SU-DHL-6 (cell line): ENCODE measurements at regions not wholly inside any gene's neighbourhood (a gene's known extent, or its start where the extent isn't known, plus 50 kb on each side); places are given as distances from the start of the nearest gene placed in this dataset.

Experiments
- EZH2phosphoT487 ChIP-seq: fragments of 200-600 bp; sonication (generic), shearing (Covaris generic); conservative IDR thresholded peaks from 2 replicates; pipeline ENCODE4 v1.6.1; 2018; ENCODE audit warnings: mild to moderate bottlenecking, antibody characterized with exemption, low read length, moderate library complexity, mixed read lengths
- TF ChIP-seq, protein P1 (sequence below): fragments of 200-600 bp; sonication (generic); IDR thresholded peaks from one replicate; pipeline ENCODE4 v1.5.1; 2017; ENCODE audit warnings: antibody characterized with exemption, mild to moderate bottlenecking, low read length, moderate library complexity; ENCODE audit not compliant: insufficient read depth, poor library complexity, severe bottlenecking

DNA sequence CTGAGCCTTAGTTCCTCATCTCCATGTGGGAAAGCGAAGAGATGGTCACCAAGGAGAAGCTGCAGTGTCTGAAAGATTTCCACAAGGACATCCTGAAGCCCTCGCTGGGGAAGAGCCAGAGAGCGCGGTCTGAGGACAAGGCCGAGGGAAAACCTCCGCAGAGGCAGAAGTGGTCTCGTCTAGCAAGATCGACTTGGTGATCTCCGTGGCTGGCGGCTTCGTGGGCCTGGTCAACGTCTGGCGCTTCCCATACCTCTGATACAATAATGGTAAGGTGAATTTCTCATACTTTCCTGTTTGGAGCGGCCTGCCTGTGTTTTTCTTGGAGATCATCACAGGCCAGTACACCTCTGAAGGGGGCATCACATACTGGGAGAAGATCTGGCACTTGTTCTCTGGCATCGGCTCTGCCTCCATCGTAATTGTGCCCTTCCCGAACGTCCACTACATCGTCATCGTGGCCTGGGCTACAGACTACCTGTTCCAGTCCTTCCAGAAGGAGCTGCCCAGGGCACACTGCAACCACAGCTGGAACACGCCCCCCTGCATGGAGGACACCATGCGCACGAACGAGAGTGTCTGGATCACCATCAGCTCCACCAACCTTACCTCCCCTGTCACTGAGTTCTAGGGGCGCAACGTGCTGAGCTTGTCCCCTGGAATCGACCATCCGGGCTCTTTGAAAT lies 841.1 kb upstream of the TMPRSS15 start:
- TF ChIP-seq, protein P1, sequence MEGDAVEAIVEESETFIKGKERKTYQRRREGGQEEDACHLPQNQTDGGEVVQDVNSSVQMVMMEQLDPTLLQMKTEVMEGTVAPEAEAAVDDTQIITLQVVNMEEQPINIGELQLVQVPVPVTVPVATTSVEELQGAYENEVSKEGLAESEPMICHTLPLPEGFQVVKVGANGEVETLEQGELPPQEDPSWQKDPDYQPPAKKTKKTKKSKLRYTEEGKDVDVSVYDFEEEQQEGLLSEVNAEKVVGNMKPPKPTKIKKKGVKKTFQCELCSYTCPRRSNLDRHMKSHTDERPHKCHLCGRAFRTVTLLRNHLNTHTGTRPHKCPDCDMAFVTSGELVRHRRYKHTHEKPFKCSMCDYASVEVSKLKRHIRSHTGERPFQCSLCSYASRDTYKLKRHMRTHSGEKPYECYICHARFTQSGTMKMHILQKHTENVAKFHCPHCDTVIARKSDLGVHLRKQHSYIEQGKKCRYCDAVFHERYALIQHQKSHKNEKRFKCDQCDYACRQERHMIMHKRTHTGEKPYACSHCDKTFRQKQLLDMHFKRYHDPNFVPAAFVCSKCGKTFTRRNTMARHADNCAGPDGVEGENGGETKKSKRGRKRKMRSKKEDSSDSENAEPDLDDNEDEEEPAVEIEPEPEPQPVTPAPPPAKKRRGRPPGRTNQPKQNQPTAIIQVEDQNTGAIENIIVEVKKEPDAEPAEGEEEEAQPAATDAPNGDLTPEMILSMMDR: no peak
- no peak for TF ChIP-seq EZH2phosphoT487
